GM21529 (cell line): ENCODE measurements at regions not wholly inside any gene's neighbourhood (a gene's known extent, or its start where the extent isn't known, plus 50 kb on each side); places are given as distances from the start of the nearest gene placed in this dataset.
"Not testable (repeated sequence)": the region's sequence is repeated elsewhere in the genome, so short reads cannot be mapped to it uniquely, and the experiment has no call there.

ENCODE experiments used
- ATAC-seq: cut with Tn5 transposase; IDR thresholded peaks from one replicate; pipeline ENCODE4 v1.9.1; 2021; ENCODE audit not compliant: unreplicated experiment

- ATAC-seq: no peak
Observed at GRCh38 chr1:38615680-38616079, 243.9 kb downstream of the RRAGC start.

GRCh38 chr1:38614861-38615260, 244.7 kb downstream of the RRAGC start:
- no peak for ATAC-seq

- ATAC-seq: no peak
Observed at GRCh38 chr1:38613996-38614395, 245.6 kb downstream of the RRAGC start.

DNA sequence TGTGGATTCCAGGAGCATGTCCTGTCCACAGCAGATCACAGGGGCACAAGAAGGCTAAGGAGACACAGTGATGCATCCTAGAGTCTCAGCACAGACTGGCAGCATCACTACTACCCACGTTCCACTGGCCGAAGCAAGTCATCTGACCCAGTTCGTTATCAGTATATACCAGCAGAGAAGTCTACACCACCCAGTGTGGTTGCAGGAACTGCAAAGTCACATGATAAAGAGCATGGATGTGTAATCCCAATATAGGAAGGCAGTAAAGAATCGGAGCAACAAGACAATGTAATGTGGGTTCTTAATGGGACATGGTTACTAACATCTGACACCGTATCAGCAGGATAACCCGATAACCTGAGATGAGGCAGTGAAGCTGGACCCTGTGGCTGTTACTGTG, 246.6 kb downstream of the RRAGC start:
- no peak for ATAC-seq

- no peak for ATAC-seq
Observed at GRCh38 chr1:38611664-38612211, 247.8 kb downstream of the RRAGC start.

DNA sequence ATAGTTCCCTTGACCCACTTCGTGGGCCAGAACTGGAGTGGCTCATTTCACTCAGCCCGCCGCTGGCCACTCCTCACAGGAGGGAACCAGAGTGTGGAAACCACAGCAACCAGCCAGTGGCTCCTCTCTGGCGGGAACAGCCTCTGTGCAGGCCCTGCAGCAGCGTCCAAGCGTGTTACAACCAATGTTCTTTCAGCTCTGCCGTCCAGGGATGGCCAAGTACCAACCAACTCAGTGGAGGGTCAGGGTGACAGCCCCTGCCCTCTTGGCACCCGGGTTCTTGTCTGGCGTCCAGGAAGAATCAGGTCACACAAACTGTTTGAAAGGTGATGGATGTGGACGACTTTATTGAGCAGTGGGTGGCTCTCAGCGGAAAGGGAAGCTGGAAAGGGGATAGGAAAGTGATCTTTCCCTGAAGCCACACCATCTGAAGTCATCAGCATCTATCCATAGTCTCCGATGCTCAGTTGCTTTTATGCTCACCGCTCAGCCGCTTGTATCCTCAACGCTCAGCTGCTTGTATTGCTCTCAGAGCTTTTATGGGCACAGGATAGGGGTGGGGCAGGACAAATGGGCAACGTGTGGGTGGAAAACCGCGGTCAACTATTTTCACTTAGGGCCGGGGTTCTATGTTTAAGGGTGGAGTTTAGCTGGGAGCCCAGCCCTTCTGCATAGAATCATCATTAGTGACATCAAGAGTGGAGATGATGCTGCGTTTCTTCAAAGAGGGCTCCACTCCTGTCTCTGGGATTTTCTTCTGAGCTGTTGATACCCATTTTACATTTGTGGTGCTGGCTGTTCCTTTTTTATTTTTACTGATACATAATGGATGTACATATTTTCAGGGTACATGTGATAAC, 250.2 kb downstream of the RRAGC start:
- ATAC-seq: no peak

- no peak for ATAC-seq
Observed at GRCh38 chr1:38608202-38608864, 251.2 kb downstream of the RRAGC start.

DNA sequence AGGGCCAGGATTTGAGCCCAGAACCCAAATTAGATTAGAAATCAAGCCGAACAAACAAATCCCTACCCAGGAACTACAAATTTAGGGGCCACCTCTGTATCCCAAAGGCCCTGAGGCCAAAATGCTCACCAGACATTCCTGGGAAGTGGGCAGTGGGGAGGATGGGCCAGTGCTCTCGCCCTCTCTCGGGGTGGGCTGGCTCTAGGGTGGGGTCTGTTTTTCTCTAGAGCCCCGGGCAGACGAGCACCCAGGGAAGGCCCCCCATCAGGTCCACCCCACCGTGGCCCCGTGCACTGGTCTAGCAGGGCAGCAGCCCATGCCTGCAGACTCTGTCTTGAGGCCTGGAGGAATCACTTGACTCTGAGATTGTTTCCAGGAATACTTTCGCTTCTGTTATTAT, 252.0 kb downstream of the RRAGC start:
- no peak for ATAC-seq

DNA sequence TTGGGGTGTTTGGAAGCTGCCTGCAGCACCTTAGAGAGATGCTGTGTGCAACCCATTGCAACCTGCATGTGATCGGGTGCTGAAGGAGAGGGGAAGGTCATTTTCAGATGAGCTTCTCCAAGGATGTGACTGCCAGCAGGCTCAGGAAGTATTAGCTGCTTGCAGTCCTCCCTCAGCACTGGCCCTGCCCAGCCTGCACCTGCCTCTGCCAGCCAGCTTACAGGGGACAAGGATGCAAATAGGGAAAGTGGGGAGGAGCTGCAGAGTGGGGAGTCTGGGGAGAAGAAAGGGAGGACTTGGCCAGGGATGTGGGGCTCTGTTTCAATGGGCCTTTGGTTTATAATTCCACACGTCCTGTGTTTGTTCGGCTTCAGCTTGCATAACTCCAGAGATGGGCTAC, 254.5 kb downstream of the RRAGC start:
- no peak for ATAC-seq

DNA sequence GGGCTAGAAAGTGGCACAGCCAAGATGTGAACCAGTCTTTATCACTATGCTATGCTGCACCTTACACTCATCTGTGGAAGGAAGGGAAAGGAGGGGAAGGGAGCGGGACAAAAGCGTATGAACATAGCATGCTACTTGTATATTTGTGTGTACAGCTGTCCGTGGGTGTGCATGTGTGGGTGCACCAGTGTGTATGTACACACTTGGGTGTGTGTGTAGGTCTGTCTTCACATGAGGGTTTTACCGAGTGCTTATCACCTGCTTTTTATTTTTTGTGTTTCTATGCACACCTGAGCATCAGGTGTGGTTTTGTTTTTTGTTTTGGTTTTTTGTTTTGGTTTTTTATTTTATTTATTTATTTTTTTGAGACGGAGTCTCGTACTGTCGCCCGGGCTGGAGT, 255.7 kb downstream of the RRAGC start:
- ATAC-seq: no peak

DNA sequence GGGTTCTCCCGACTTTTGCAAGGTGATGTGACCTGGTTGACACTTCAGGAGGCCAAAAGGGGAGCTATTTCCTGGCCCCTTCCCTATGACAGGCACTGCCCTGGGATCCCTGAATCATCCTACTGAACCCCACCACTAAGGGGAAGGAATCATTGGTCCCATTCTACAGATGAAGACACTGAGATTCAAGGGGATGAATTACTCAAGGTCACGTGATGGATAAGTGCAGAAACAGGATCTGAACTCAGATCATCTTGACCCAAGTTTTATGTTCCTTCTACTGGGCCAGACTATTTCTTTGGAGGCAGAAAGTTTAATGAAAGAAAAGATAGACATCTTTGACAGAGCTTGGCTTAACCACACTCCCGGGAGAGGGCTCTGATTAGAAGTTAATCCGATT, 258.7 kb downstream of the RRAGC start:
- no peak for ATAC-seq

GRCh38 chr1:38600286-38600685, 259.3 kb downstream of the RRAGC start:
- ATAC-seq: no peak

DNA sequence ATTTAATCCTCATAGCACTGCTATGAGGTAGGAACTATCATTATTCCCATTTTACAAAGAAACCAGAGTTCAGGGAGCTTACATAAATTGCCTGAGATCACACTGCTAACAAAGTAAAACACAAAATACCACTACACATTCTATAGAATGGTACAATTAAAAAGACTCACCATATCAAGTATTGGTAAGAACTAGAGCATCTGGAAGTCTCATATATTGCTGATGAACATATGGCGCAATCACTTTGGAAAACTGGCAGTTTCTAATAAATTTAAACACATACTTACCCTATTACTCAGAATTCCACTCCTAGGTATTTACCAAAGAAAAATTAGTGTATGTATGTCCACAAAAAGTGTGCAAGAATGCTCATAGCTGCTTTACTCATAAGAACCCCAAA, 261.5 kb downstream of the RRAGC start:
- no peak for ATAC-seq

- no peak for ATAC-seq
Observed at GRCh38 chr1:38589036-38589435, 270.5 kb downstream of the RRAGC start.

GRCh38 chr1:38587766-38588165, 271.8 kb downstream of the RRAGC start:
- no peak for ATAC-seq

GRCh38 chr1:38586993-38587646, 272.5 kb downstream of the RRAGC start:
- no peak for ATAC-seq

DNA sequence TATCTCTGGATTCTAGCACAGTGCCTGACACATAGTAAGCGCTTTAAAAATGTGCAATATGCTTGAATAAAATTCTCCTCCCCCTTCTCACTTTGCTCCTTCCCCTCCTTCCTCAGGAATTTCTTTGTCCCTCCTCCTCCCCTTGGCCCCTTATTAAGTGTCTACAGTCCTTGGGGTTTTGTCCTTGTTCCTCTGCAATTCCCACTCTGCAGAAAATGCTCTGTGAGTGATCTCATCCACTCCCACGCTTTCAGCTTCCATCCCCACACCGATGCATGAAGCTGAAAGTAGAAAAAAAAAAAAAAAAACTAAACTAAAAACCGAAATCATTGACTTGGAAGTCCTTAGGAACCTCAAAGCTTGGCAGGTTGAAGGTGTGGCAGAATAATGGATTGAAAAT, 273.6 kb downstream of the RRAGC start:
- no peak for ATAC-seq

DNA sequence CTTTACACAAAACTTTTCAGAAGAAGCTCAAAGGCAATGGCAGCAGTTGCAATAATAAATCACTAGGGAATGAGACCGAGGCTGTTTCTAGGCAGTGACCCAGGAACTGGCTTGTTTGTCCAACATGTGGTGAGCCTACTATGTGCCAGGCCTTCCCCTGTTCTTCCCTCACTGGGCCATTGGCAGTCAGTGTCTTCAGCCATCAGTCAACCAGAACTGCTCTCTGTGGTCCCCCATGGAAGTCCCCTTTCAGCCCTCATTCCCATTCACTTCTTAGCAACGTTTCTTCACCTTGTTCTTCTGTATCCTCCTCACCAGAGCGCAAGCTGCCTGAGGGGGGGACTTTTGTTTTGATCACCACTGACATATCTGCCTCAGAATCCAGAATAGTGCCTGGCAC, 274.1 kb downstream of the RRAGC start:
- no peak for ATAC-seq

GRCh38 chr1:38584448-38585355, 274.9 kb downstream of the RRAGC start:
- no peak for ATAC-seq

DNA sequence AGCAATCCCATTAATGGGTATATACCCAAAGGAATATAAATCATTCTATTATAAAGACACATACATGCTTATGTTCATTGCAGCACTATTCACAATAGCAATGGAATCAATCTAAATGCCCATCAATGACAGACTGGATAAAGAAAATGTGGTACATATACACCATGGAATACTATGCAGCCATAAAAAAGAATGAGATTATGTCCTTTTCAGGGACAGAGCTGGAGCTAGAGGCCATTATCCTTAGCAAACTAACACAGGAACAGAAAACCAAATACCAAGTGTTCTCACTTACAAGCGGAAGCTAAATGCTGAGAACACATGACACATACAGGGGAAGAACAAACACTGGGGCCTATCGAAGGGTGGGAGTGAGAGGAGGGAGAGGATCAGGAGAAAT, 276.3 kb downstream of the RRAGC start:
- not testable (repeated sequence) for ATAC-seq

DNA sequence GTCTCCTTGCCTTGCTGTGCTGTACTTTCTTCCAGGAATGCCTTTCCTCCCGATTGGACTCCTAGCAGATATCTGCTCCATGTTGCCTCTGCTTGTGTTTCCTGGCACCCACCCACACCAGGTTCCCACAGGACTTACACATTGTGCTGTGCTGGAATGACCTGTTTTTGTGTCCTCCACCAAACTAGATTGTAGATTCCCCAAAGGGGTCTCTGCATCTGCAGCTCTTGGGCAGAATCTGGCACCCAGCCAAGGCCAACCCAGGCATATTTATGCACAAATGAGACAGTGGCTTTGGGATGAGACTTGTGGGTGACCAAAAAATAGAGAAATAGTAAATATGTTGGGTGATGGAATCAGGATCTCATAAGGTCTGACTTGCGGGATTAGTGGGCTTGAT, 278.2 kb downstream of the RRAGC start:
- ATAC-seq: no peak
